Stimulated activated naive B cell treated with anti-CD40 and anti-IgM and Interleukin-4, amounts not matched to agents 10 μg/mL and 1 μg/mL and 100 μg/mL, for 72 hours (primary cell): ENCODE measurements at regions not wholly inside any gene's neighbourhood (a gene's known extent, or its start where the extent isn't known, plus 50 kb on each side); places are given as distances from the start of the nearest gene placed in this dataset.

ENCODE experiments used
- ATAC-seq, 2 donors: fragments of 150-1000 bp; cut with Tn5 transposase; replicated peaks; 2 replicates each; pipeline ENCODE4 v1.10.0; 2021; ENCODE audit warnings: moderate library complexity in 1 of 2
- DNase-seq: peaks from one replicate; pipeline ENCODE4 v3.0.0; 2021
- H3K27ac Mint-ChIP-seq: one replicate; pipeline ENCODE4 v1.8.0; 2022; ENCODE audit warnings: mild to moderate bottlenecking, mixed read lengths
- H3K27me3 Mint-ChIP-seq, 2 donors: one replicate each; pipeline ENCODE4 v1.8.0; 2022; ENCODE audit warnings: mixed read lengths in 2 of 2
- H3K36me3 Mint-ChIP-seq, 2 donors: one replicate each; pipeline ENCODE4 v1.8.0; 2022; ENCODE audit warnings: mixed read lengths in 2 of 2, mild to moderate bottlenecking in 1 of 2
- H3K4me1 Mint-ChIP-seq, 2 donors: one replicate each; pipeline ENCODE4 v1.8.0; 2022; ENCODE audit warnings: mixed read lengths in 2 of 2, mild to moderate bottlenecking in 1 of 2
- H3K4me3 Mint-ChIP-seq, 2 donors: one replicate each; pipeline ENCODE4 v1.8.0; 2022; ENCODE audit warnings: mild to moderate bottlenecking in 2 of 2, mixed read lengths in 2 of 2, moderate library complexity in 1 of 2
- H3K9me3 Mint-ChIP-seq, 2 donors: one replicate each; pipeline ENCODE4 v1.8.0; 2022; ENCODE audit warnings: mixed read lengths in 2 of 2, mild to moderate bottlenecking in 1 of 2

DNA sequence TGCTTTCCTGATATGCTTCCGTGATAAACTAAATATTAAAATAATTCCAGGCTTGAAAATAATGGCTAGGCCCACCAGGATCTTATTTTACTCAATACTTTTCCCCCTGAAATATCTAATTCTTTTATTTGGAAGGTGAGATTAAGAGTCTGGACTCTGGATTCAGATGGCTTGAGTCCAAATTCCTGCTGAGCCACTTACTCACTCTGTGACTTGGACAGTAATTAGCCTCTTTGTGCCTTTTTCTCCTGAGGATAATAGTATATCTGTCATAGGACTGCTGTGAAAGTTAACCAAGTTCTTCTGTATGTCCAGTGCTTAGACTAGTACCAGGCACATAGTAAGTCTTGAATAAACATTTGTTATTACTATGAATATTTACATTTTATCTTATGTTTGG is 127.3 kb upstream of the ERBB4 start:
- H3K4me3 Mint-ChIP-seq, result no peak overlapping the region
- H3K9me3 Mint-ChIP-seq, result no peaks in the 10 kb centered on the region
- no peaks in the 10 kb centered on the region for H3K4me1 Mint-ChIP-seq
- H3K27me3 Mint-ChIP-seq, result no peaks in the 10 kb centered on the region
- H3K36me3 Mint-ChIP-seq, result no peaks in the 10 kb centered on the region
- ATAC-seq (no peak), DNase-seq (no peak)
- no peak overlapping the region for H3K27ac Mint-ChIP-seq

DNA sequence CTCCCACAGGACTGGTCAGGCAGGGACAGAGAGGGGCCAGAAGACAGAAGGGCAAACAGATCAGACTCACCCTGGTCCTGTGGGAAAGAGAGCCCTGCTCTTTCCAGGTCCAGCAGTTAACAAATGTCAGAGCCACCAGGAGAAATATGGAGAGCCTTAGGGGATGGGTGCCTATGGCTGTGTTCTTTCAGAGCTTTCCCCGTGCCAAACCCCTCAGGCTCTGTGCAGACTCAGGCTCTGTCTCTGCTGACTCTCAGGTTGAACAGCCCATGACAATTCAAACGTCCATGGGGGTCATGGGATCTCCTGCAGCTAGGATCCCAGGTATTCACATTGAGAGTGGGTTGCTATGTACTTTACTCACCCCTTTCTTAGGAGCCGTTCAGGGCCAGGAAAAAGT is 120.8 kb upstream of the ERBB4 start:
- Mint-ChIP-seq H3K4me1 (no peaks in the 10 kb centered on the region), H3K4me3 (no peak overlapping the region), H3K9me3 (peaks cover 0 to 5% of the 10 kb centered on the region in 2 donors), H3K36me3 (no peaks in the 10 kb centered on the region), H3K27me3 (peaks cover 0 to 15% of the 10 kb centered on the region in 2 donors), H3K27ac (no peak overlapping the region)
- DNase-seq (no peak), ATAC-seq (no peak)

DNA sequence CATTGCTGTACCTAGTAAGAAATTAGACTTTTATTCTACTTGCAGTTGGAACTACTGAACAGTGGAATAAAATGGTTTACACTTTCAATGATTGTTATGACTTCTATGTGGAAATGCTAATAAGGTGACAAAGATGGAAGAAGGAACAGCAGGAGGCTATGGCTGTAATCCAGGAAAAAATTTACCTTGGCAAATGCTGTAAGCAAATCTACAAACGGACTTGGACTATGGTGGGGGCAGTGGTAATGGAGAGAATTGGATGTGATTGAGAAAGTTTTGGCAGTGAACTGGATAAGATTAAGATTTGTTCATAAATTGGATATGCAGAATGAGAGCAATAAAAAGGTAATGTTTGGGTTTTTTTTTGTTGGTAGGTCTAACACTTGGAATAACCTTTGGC is 111.0 kb upstream of the ERBB4 start:
- Mint-ChIP-seq H3K36me3 (no peaks in the 10 kb centered on the region), H3K27me3 (peaks cover 4 to 5% of the 10 kb centered on the region in 2 donors), H3K4me1 (no peaks in the 10 kb centered on the region), H3K27ac (no peak overlapping the region), H3K4me3 (no peak overlapping the region), H3K9me3 (peaks cover 0 to 2% of the 10 kb centered on the region in 2 donors)
- DNase-seq (no peak), ATAC-seq (no peak)

DNA sequence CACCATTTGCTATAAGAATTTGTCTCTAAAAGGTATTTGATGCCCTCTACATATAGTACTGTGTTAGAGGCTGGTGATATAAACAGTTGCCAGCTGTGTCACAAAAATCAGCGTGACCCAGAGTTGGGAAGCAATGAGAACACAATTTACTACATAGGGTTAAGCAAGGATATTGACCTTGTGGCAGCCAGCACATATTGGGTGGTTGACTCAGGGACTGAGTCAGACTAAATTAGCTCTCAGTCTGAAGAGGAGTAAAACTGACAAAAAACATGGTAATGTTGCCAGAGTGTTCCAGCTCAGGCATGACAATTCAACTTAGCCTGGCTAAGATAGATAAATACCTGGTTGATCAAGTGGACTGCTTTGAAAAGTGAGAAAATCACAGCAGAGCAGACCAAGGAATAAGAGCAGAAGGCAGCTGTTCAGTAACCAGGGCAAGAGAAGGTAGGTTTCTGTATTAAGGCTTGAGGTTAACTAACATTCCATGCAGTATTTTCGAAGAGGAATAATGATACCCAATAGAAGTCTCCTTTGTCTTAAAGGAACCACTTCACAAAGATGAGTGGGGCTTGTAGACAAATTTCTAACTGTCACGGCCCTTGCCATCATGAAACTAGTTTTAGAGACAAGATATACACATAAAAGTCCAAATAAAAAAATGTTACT is 108.2 kb upstream of the ERBB4 start:
- Mint-ChIP-seq H3K4me1 (no peaks in the 10 kb centered on the region), H3K4me3 (no peak overlapping the region), H3K36me3 (no peaks in the 10 kb centered on the region), H3K27me3 (peaks cover 11 to 22% of the 10 kb centered on the region in 2 donors), H3K9me3 (peaks cover 0 to under 1% of the 10 kb centered on the region in 2 donors), H3K27ac (no peak overlapping the region)
- ATAC-seq, result no peak
- DNase-seq, result no peak

DNA sequence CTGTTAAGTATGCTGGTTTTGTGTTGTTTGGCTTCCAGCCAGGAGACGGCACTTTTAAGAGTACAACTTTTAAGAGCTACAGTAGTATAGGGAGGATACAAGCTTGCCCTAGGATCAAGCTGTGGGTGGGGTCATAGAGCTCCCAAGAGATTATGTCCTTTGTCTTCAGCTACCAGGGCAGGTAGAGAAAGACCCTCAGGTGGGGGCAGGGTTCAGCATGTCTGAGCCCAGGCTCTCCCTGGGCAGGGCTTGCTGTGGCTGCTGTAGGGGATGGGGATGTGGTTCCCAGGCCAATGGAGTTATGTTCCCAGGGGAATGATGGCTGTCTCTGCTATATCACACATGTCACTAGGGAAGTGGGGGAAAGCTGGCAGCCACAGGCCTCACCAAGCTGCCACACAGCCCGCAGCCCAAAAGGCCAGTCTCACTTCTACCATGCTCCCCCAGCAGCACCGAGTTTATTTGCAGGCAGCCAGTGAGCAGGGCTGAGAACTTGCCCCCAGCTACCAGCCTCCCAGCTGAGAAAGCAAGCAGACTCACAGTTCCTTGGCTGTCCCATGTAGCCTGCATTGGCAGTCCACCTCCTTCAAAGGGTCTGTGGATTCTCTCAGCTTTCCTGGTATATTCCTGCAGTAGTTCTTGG is 105.7 kb upstream of the ERBB4 start:
- H3K36me3 Mint-ChIP-seq, result no peaks in the 10 kb centered on the region
- H3K27ac Mint-ChIP-seq, result no peak overlapping the region
- H3K4me1 Mint-ChIP-seq, result no peaks in the 10 kb centered on the region
- ATAC-seq (no peak), DNase-seq (no peak)
- H3K9me3 Mint-ChIP-seq, result peaks cover 0 to 2% of the 10 kb centered on the region in 2 donors
- H3K4me3 Mint-ChIP-seq, result no peak overlapping the region
- H3K27me3 Mint-ChIP-seq, result peaks cover 14 to 25% of the 10 kb centered on the region in 2 donors

DNA sequence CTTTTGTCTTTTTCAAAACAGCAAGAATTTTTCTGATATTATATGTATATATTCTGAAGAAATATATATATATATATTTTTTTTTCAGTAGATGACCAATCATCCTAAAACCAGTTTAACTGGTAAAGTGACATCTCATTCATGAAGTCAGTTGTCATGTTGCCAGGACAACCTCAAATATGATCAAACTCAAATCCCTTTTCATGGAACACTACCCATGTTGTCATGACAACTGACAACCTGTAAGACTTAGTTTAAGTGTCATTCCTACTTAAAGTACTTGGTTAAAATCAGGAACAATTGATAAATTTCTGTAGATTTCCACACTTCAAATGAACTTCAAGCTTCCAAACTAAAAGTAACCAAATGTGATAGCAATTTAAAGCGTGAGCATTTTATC is 101.8 kb upstream of the ERBB4 start:
- H3K36me3 Mint-ChIP-seq, result no peaks in the 10 kb centered on the region
- H3K4me1 Mint-ChIP-seq, result no peaks in the 10 kb centered on the region
- ATAC-seq (no peak), DNase-seq (no peak)
- H3K9me3 Mint-ChIP-seq, result peaks cover 0 to 4% of the 10 kb centered on the region in 2 donors
- no peak overlapping the region for H3K4me3 Mint-ChIP-seq
- H3K27ac Mint-ChIP-seq, result no peak overlapping the region
- H3K27me3 Mint-ChIP-seq, result peaks cover 13 to 24% of the 10 kb centered on the region in 2 donors

DNA sequence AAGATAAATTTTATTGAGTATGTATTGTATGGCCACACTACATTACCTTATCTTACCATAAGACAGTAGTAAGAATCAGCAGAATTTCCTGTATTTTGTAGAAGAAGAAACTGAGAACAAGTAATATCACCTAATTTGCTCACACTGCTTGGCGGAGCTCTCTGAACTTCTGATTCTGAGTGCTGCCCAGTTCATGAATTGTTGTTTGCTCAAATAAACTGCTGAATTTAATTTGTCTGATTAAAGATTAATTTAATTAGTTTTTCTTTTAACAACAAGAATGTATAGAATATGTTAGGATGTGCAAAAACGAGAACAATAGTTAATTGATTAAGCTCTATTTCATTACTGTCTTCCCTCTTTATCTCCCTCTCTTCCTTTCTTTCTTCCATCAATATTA is 100.1 kb upstream of the ERBB4 start:
- H3K36me3 Mint-ChIP-seq, result no peaks in the 10 kb centered on the region
- no peak overlapping the region for H3K27ac Mint-ChIP-seq
- DNase-seq, result no peak
- no peak overlapping the region for H3K4me3 Mint-ChIP-seq
- ATAC-seq, result no peak
- peaks cover 0 to 4% of the 10 kb centered on the region in 2 donors for H3K9me3 Mint-ChIP-seq
- no peaks in the 10 kb centered on the region for H3K4me1 Mint-ChIP-seq
- H3K27me3 Mint-ChIP-seq, result peaks cover 6 to 12% of the 10 kb centered on the region in 2 donors

DNA sequence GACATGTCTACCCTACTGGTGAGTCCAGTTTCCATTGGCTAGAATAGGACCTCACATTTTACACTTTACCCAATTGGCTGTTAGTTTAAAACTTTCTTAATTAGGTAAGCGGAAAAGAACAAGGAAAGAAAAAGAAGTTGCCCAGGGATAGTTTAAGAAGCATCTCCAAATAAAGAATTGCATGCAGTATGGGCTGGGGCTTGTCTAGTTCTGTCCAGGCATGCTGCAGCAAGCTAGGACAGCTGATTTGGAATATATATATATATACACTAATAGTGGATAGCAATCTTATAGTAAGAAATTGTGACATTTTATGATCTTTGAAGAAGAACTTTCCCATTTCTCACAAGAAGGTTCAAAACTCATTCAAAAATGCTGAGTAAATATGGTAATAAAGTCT is 90.0 kb upstream of the ERBB4 start:
- Mint-ChIP-seq H3K27ac (no peak overlapping the region), H3K4me1 (no peaks in the 10 kb centered on the region), H3K36me3 (no peaks in the 10 kb centered on the region), H3K4me3 (no peak overlapping the region), H3K27me3 (no peaks in the 10 kb centered on the region), H3K9me3 (peaks cover 0 to 7% of the 10 kb centered on the region in 2 donors)
- DNase-seq (no peak), ATAC-seq (no peak)

DNA sequence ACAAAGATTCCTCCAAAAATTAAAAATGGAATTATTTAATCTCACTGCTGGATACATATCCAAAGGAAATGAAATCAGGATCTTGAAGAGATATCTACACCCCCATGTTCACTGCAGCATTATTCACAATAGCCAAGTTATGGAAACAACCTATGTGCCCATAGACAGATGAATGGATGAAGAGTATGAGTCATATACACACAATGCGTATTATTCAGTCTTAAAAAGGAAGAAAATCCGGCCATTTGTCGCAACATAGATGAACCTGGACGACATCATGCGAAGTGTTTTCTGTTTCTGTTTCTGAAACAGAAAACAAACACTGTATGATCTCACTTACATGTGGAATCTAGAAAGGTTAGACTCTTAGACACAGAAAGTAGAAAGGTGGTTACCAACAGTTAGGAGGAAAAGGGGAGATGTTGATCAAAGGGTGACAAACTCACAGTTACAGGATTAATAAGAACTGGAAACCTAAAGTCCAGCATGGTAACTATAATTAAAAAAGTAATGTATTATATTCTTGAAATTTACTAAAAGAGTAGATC is 87.8 kb upstream of the ERBB4 start:
- Mint-ChIP-seq H3K4me3 (no peak overlapping the region), H3K9me3 (peaks cover 0 to 7% of the 10 kb centered on the region in 2 donors), H3K27ac (no peak overlapping the region), H3K36me3 (no peaks in the 10 kb centered on the region), H3K27me3 (no peaks in the 10 kb centered on the region), H3K4me1 (no peaks in the 10 kb centered on the region)
- no peak for DNase-seq
- ATAC-seq, result no peak

DNA sequence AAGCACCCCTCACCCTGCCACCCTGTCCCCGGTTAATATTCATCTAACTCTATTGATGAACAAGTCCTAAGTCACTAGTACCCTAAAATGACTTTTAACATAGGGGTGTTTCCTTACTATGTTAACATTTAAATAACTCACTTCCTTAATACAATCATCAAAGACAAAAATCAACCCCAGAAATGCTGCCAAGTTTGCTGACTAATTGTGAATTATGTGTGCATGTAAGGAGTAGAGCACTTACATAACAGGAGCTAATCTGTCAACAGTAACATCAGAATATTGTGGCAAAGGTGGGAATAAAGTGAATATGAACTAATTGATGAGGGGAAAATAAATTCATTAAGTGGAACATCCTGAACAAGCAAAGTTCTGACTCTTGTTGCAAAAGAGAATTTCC is 81.4 kb upstream of the ERBB4 start:
- Mint-ChIP-seq H3K27me3 (no peaks in the 10 kb centered on the region), H3K4me1 (no peaks in the 10 kb centered on the region), H3K36me3 (no peaks in the 10 kb centered on the region), H3K27ac (no peak overlapping the region), H3K4me3 (no peak overlapping the region), H3K9me3 (peaks cover 0 to 1% of the 10 kb centered on the region in 2 donors)
- DNase-seq (no peak), ATAC-seq (no peak)

DNA sequence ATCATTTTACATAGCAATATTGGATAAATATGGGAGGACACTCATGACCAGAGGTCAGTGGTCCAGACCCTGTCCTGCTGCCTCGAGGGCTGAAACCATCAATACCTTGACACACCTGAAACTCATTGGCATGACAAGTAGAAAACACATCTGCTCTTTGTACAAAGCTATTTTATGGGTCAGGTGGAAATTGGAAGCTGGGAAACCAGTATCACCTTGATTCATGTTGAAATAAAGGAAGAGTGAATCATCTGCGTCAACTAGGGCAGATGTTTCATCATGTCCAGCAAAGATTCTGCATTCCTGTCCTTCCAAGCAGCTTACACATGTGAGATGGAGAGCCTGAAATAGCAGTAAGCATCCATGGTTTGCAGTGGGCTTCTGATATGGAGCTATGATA is 80.0 kb upstream of the ERBB4 start:
- Mint-ChIP-seq H3K9me3 (peaks cover 0 to 1% of the 10 kb centered on the region in 2 donors), H3K27me3 (no peaks in the 10 kb centered on the region), H3K4me1 (no peaks in the 10 kb centered on the region), H3K4me3 (no peak overlapping the region), H3K36me3 (no peaks in the 10 kb centered on the region), H3K27ac (no peak overlapping the region)
- DNase-seq (no peak), ATAC-seq (no peak)

DNA sequence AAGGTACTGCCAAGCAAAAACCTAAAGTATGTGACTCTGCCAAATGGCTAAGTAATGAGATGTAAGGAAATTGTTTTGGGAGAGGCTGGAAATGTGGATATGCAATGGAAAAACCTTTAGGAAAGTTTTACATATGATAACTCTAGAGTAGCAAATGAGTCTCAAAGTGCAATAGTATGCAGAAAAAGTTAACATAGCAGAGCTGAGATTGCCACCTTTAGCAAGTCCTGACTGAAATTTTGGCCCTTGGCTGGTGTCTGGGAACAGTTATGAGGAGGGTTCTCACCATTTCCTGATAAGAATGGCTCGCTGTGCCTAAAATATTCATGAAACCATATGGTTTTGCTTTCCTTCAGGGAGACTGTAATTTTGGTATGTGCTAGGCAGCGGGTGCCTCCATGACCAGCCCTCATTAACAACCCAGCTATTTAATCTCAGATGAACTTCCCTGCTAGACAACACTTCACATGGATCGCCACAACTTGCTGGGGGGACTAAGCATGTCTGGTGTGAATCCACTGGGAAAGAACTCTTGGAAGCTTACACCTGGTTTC is 72.3 kb upstream of the ERBB4 start:
- Mint-ChIP-seq H3K9me3 (peaks cover 0 to 3% of the 10 kb centered on the region in 2 donors), H3K27ac (no peak overlapping the region), H3K4me3 (no peak overlapping the region), H3K36me3 (no peaks in the 10 kb centered on the region), H3K27me3 (no peaks in the 10 kb centered on the region), H3K4me1 (no peaks in the 10 kb centered on the region)
- ATAC-seq, result no peak
- no peak for DNase-seq

DNA sequence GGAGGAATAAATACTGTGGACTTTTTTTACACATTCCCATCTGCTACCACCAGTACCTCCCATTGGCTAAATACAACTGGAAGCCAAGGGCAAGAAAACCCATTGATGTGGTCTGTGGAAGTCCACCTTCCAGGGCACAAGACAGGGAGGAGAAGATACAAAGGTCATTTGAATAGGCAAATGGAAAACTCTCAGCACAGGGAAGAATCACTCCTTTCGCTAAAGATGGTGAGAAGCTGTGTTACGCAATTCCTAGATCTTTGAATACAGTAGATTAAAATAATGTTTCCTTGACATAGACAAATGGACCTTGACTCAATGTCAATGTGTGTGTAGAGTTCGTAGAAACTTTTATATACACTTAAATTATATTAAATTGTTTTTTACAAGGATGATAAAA is 70.9 kb upstream of the ERBB4 start:
- peaks cover 0 to 3% of the 10 kb centered on the region in 2 donors for H3K9me3 Mint-ChIP-seq
- ATAC-seq (no peak), DNase-seq (no peak)
- H3K36me3 Mint-ChIP-seq, result no peaks in the 10 kb centered on the region
- H3K27ac Mint-ChIP-seq, result no peak overlapping the region
- no peaks in the 10 kb centered on the region for H3K27me3 Mint-ChIP-seq
- H3K4me3 Mint-ChIP-seq, result no peak overlapping the region
- no peaks in the 10 kb centered on the region for H3K4me1 Mint-ChIP-seq

DNA sequence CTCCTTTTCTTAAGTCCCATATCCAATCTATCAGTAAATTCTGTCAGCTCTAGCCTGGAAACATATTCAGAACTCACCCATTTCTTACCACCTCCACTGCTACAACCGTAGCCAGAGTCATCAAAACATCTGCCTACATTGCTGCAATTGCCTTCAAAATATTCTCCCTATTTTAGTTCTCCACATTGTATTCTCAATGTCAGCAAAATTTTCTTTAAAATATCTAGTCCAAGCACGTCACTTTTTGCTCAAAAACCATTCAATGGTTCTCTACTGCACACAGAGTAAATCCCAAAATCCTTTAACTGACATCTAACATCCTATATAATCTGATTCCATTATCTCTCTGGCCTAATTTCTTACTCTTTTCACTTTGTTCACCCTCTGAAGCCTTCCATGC is 68.5 kb upstream of the ERBB4 start:
- no peak overlapping the region for H3K27ac Mint-ChIP-seq
- DNase-seq, result no peak

DNA sequence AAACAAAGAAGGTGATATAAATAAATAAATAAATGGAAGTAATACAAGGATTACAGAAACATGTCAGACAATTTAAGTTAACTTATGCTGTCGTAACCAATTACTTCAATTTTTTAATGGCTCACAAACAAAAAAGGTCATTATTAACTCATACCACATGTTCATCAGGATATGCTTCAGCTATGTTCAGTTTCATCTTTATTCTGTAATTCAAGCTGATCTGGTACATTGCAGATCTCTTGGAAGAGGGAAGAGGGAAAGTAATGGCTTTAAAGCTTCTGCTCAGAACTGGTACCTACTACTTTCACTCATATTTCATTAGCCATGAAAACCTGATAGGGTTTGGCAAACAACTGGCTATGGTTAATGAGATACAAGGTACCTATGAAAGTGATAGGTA is 67.6 kb upstream of the ERBB4 start:
- no peaks in the 10 kb centered on the region for H3K36me3 Mint-ChIP-seq
- H3K27me3 Mint-ChIP-seq, result no peaks in the 10 kb centered on the region
- ATAC-seq (no peak), DNase-seq (no peak)
- no peaks in the 10 kb centered on the region for H3K9me3 Mint-ChIP-seq
- no peaks in the 10 kb centered on the region for H3K4me1 Mint-ChIP-seq
- H3K27ac Mint-ChIP-seq, result no peak overlapping the region
- no peak overlapping the region for H3K4me3 Mint-ChIP-seq

More for the DNA sequence above, 68.5 kb upstream of the ERBB4 start:
- no peak for ATAC-seq
- no peaks in the 10 kb centered on the region for H3K4me1 Mint-ChIP-seq
- H3K4me3 Mint-ChIP-seq, result no peak overlapping the region
- no peaks in the 10 kb centered on the region for H3K27me3 Mint-ChIP-seq
- H3K36me3 Mint-ChIP-seq, result no peaks in the 10 kb centered on the region
- H3K9me3 Mint-ChIP-seq, result no peaks in the 10 kb centered on the region
